GM23338 (cell line): ENCODE measurements at regions not wholly inside any gene's neighbourhood (a gene's known extent, or its start where the extent isn't known, plus 50 kb on each side); places are given as distances from the start of the nearest gene placed in this dataset.

Experiments used
- ATAC-seq: fragments of 200-7000 bp; cut with Tn5 transposase; 3 replicates; pipeline ENCODE4 v1.9.1; 2020
- DNase-seq: peaks from one replicate; pipeline ENCODE4 v3.0.0-alpha.2; 2015; ENCODE audit warnings: low spot score
- H2AFZ ChIP-seq: fragments of 200-600 bp; sonication (generic); 2 replicates; pipeline ENCODE4 v1.8.0; 2016; ENCODE audit warnings: antibody characterized with exemption, mild to moderate bottlenecking, moderate library complexity
- H3F3A ChIP-seq: fragments of 200-600 bp; sonication (generic); replicated peaks from 2 replicates; pipeline ENCODE4 v1.8.0; 2017; ENCODE audit warnings: antibody characterized with exemption, mixed run types, low read depth
- H3K27ac ChIP-seq: fragments of 200-600 bp; sonication (generic); 2 replicates; pipeline ENCODE4 v1.6.1; 2016; ENCODE audit warnings: low read depth
- H3K27me3 ChIP-seq: fragments of 200-600 bp; sonication (generic); 2 replicates; pipeline ENCODE4 v1.8.0; 2016; ENCODE audit warnings: mild to moderate bottlenecking, mixed run types, moderate library complexity; ENCODE audit not compliant: insufficient read depth
- H3K36me3 ChIP-seq: fragments of 200-600 bp; sonication (generic); 2 replicates; pipeline ENCODE4 v1.8.0; 2016; ENCODE audit warnings: mild to moderate bottlenecking; ENCODE audit not compliant: insufficient read depth
- H3K4me1 ChIP-seq: fragments of 200-600 bp; sonication (generic); 2 replicates; pipeline ENCODE4 v1.8.0; 2016; ENCODE audit warnings: mild to moderate bottlenecking, moderate library complexity; ENCODE audit not compliant: insufficient read depth
- H3K4me2 ChIP-seq: fragments of 200-600 bp; sonication (generic); 2 replicates; pipeline ENCODE4 v1.7.1; 2017; ENCODE audit warnings: mixed run types
- H3K4me3 ChIP-seq: fragments of 200-600 bp; sonication (generic); 2 replicates; pipeline ENCODE4 v1.6.1; 2016; ENCODE audit warnings: mixed run types
- H3K79me2 ChIP-seq: fragments of 200-600 bp; sonication (generic); replicated peaks from 2 replicates; pipeline ENCODE4 v1.8.0; 2017; ENCODE audit warnings: mild to moderate bottlenecking; ENCODE audit not compliant: insufficient read depth
- H3K9me2 ChIP-seq: fragments of 200-600 bp; sonication (generic); 2 replicates; pipeline ENCODE4 v1.8.0; 2017; ENCODE audit not compliant: insufficient read depth
- H4K20me1 ChIP-seq: fragments of 200-600 bp; sonication (generic); replicated peaks from 2 replicates; pipeline ENCODE4 v1.8.0; 2017; ENCODE audit warnings: mild to moderate bottlenecking; ENCODE audit not compliant: insufficient read depth
- H3K27ac Mint-ChIP-seq: 2 replicates; pipeline ENCODE4 v1.8.0; 2020; ENCODE audit warnings: inconsistent platforms, mild to moderate bottlenecking, moderate library complexity, mixed read lengths
- H3K27me3 Mint-ChIP-seq: 3 replicates; pipeline ENCODE4 v1.8.0; 2022; ENCODE audit warnings: low read depth, mild to moderate bottlenecking, moderate library complexity, mixed read lengths, inconsistent platforms; ENCODE audit not compliant: insufficient read depth, poor library complexity
- H3K36me3 Mint-ChIP-seq: 3 replicates; pipeline ENCODE4 v1.8.0; 2021; ENCODE audit warnings: low read depth, mild to moderate bottlenecking, inconsistent platforms, moderate library complexity, mixed read lengths
- H3K4me1 Mint-ChIP-seq: 3 replicates; pipeline ENCODE4 v1.8.0; 2020; ENCODE audit warnings: mild to moderate bottlenecking, inconsistent platforms, mixed read lengths
- H3K4me3 Mint-ChIP-seq: 3 replicates; pipeline ENCODE4 v1.8.0; 2021; ENCODE audit warnings: moderate library complexity, mild to moderate bottlenecking, inconsistent platforms, mixed read lengths
- H3K9me3 Mint-ChIP-seq: 3 replicates; pipeline ENCODE4 v1.8.0; 2020; ENCODE audit warnings: moderate library complexity, mild to moderate bottlenecking, inconsistent platforms, mixed read lengths
- CREB1 ChIP-seq: fragments of 250-450 bp; sonication (Bioruptor Pico); IDR thresholded peaks from 2 replicates; pipeline ENCODE4 v1.5.0; 2020; ENCODE audit warnings: low read depth, mild to moderate bottlenecking, moderate library complexity
- ETS1 ChIP-seq: IDR thresholded peaks from 2 replicates; pipeline ENCODE4 v1.6.1; 2016; ENCODE audit warnings: antibody characterized with exemption
- EZH2 ChIP-seq: fragments of 200-600 bp; sonication (generic); IDR thresholded peaks from one replicate; pipeline ENCODE4 v1.8.0; 2017; ENCODE audit warnings: antibody characterized with exemption, mild to moderate bottlenecking, low read depth; ENCODE audit not compliant: unreplicated experiment
- EZH2phosphoT487 ChIP-seq: fragments of 200-600 bp; sonication (generic); IDR thresholded peaks from one replicate; pipeline ENCODE4 v1.8.1; 2018; ENCODE audit warnings: antibody characterized with exemption; ENCODE audit not compliant: unreplicated experiment
- JUNB ChIP-seq: IDR thresholded peaks from one replicate; pipeline ENCODE4 v1.6.1; 2016; ENCODE audit warnings: antibody characterized with exemption; ENCODE audit not compliant: unreplicated experiment
- NANOG ChIP-seq: IDR thresholded peaks from 2 replicates; pipeline ENCODE4 v1.6.1; 2016; ENCODE audit warnings: antibody characterized with exemption, borderline replicate concordance
- STAT1 ChIP-seq: IDR thresholded peaks from one replicate; pipeline ENCODE4 v1.6.1; 2016; ENCODE audit warnings: antibody characterized with exemption; ENCODE audit not compliant: unreplicated experiment
- ZNF114 ChIP-seq: fragments of 250-450 bp; sonication (Bioruptor Pico); IDR thresholded peaks from 2 replicates; pipeline ENCODE4 v1.5.0; 2020; ENCODE audit warnings: mild to moderate bottlenecking, moderate library complexity
- ZNF331 ChIP-seq: fragments of 250-450 bp; sonication (Bioruptor Pico); IDR thresholded peaks from 2 replicates; pipeline ENCODE4 v1.5.0; 2020; ENCODE audit warnings: low read depth, mild to moderate bottlenecking, moderate library complexity
- TF ChIP-seq, protein P1 (sequence below): fragments of 250-450 bp; sonication (Bioruptor Pico); IDR thresholded peaks from 2 replicates; pipeline ENCODE4 v1.5.0; 2020; ENCODE audit warnings: mild to moderate bottlenecking, moderate library complexity
- TF ChIP-seq, protein P2 (sequence below), 2 experiments: fragments of 200-600 bp in 1 of 2; sonication (generic) in 1 of 2; conservative IDR thresholded peaks; 2 replicates each; pipeline versions ENCODE4 v1.5.1 to v1.6.1; 2016 to 2017; ENCODE audit warnings: antibody characterized with exemption in 2 of 2, low read depth in 2 of 2, mild to moderate bottlenecking in 2 of 2, moderate library complexity in 1 of 2

- Mint-ChIP-seq H3K9me3 (no peaks in the 10 kb centered on the region; the same call in 2 of the 3 replicates), H3K27ac (no peak overlapping the region), H3K4me1 (peaks cover 20% of the 10 kb centered on the region), H3K4me3 (no peak overlapping the region), H3K36me3 (no peaks in the 10 kb centered on the region), H3K27me3 (peaks cover 2% of the 10 kb centered on the region)
- Histone ChIP-seq H3K79me2 (no peaks in the 10 kb centered on the region), H3K27ac (no peak overlapping the region), H3K4me1 (peaks cover 19% of the 10 kb centered on the region), H3K27me3 (no peaks in the 10 kb centered on the region), H3K4me3 (no peak overlapping the region), H4K20me1 (no peaks in the 10 kb centered on the region), H3K4me2 (no peak overlapping the region), H2AFZ (no peak overlapping the region), H3K36me3 (no peaks in the 10 kb centered on the region), H3K9me2 (peaks cover 7% of the 10 kb centered on the region), H3F3A (no peaks in the 10 kb centered on the region; the same call in 1 of the 2 replicates)
- DNase-seq, result no peak
- TF ChIP-seq ZNF114 (CRISPR knock-in tag) (no peak), CREB1 (CRISPR knock-in tag) (no peak), NANOG (no peak), JUNB (no peak), EZH2phosphoT487 (no peak), ETS1 (no peak), EZH2 (no peak), ZNF331 (CRISPR knock-in tag) (no peak), STAT1 (no peak)
- TF ChIP-seq, protein P1, sequence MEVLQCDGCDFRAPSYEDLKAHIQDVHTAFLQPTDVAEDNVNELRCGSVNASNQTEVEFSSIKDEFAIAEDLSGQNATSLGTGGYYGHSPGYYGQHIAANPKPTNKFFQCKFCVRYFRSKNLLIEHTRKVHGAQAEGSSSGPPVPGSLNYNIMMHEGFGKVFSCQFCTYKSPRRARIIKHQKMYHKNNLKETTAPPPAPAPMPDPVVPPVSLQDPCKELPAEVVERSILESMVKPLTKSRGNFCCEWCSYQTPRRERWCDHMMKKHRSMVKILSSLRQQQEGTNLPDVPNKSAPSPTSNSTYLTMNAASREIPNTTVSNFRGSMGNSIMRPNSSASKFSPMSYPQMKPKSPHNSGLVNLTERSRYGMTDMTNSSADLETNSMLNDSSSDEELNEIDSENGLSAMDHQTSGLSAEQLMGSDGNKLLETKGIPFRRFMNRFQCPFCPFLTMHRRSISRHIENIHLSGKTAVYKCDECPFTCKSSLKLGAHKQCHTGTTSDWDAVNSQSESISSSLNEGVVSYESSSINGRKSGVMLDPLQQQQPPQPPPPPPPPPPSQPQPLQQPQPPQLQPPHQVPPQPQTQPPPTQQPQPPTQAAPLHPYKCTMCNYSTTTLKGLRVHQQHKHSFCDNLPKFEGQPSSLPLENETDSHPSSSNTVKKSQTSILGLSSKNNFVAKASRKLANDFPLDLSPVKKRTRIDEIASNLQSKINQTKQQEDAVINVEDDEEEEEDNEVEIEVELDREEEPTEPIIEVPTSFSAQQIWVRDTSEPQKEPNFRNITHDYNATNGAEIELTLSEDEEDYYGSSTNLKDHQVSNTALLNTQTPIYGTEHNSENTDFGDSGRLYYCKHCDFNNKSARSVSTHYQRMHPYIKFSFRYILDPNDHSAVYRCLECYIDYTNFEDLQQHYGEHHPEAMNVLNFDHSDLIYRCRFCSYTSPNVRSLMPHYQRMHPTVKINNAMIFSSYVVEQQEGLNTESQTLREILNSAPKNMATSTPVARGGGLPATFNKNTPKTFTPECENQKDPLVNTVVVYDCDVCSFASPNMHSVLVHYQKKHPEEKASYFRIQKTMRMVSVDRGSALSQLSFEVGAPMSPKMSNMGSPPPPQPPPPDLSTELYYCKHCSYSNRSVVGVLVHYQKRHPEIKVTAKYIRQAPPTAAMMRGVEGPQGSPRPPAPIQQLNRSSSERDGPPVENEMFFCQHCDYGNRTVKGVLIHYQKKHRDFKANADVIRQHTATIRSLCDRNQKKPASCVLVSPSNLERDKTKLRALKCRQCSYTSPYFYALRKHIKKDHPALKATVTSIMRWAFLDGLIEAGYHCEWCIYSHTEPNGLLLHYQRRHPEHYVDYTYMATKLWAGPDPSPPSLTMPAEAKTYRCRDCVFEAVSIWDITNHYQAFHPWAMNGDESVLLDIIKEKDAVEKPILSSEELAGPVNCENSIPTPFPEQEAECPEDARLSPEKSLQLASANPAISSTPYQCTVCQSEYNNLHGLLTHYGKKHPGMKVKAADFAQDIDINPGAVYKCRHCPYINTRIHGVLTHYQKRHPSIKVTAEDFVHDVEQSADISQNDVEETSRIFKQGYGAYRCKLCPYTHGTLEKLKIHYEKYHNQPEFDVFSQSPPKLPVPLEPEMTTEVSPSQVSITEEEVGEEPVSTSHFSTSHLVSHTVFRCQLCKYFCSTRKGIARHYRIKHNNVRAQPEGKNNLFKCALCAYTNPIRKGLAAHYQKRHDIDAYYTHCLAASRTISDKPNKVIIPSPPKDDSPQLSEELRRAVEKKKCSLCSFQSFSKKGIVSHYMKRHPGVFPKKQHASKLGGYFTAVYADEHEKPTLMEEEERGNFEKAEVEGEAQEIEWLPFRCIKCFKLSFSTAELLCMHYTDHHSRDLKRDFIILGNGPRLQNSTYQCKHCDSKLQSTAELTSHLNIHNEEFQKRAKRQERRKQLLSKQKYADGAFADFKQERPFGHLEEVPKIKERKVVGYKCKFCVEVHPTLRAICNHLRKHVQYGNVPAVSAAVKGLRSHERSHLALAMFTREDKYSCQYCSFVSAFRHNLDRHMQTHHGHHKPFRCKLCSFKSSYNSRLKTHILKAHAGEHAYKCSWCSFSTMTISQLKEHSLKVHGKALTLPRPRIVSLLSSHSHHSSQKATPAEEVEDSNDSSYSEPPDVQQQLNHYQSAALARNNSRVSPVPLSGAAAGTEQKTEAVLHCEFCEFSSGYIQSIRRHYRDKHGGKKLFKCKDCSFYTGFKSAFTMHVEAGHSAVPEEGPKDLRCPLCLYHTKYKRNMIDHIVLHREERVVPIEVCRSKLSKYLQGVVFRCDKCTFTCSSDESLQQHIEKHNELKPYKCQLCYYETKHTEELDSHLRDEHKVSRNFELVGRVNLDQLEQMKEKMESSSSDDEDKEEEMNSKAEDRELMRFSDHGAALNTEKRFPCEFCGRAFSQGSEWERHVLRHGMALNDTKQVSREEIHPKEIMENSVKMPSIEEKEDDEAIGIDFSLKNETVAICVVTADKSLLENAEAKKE (CRISPR knock-in tag), result no peak
- TF ChIP-seq, protein P2, sequence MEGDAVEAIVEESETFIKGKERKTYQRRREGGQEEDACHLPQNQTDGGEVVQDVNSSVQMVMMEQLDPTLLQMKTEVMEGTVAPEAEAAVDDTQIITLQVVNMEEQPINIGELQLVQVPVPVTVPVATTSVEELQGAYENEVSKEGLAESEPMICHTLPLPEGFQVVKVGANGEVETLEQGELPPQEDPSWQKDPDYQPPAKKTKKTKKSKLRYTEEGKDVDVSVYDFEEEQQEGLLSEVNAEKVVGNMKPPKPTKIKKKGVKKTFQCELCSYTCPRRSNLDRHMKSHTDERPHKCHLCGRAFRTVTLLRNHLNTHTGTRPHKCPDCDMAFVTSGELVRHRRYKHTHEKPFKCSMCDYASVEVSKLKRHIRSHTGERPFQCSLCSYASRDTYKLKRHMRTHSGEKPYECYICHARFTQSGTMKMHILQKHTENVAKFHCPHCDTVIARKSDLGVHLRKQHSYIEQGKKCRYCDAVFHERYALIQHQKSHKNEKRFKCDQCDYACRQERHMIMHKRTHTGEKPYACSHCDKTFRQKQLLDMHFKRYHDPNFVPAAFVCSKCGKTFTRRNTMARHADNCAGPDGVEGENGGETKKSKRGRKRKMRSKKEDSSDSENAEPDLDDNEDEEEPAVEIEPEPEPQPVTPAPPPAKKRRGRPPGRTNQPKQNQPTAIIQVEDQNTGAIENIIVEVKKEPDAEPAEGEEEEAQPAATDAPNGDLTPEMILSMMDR (conservative IDR thresholded peaks at IDR 0.05; ENCODE audit: low read depth in 2 of 2), result no peak
- ATAC-seq, result no peak
Measured at GRCh38 chr2:206863716-206864115, 75.6 kb upstream of the CPO start.
